Prostate gland (tissue), 2 donors: ENCODE measurements at regions not wholly inside any gene's neighbourhood (a gene's known extent, or its start where the extent isn't known, plus 50 kb on each side); places are given as distances from the start of the nearest gene placed in this dataset.

Experiments used
- CTCF ChIP-seq, 4 experiments: fragments of 200-600 bp in 2 of 4; fragments of 450-650 bp in 2 of 4; sonication (generic) in 2 of 4; IDR thresholded peaks; 1 replicate in 3 of 4; 2 replicates in 1 of 4; pipeline ENCODE4 v1.5.1; 2016 to 2019; ENCODE audit warnings: antibody characterized with exemption in 4 of 4, mild to moderate bottlenecking in 2 of 4, moderate library complexity in 2 of 4
- POLR2A ChIP-seq: fragments of 450-650 bp; IDR thresholded peaks from one replicate; pipeline ENCODE4 v1.6.1; 2016; ENCODE audit warnings: antibody characterized with exemption, mild to moderate bottlenecking

GRCh38 chr2:7621018-7621814 lies 704.0 kb downstream of the RNF144A start:
- TF ChIP-seq CTCF (IDR thresholded peaks at IDR 0.05) (no peak), POLR2A (no peak)
